Mesenchymal stem cell (in vitro differentiated cells and primary cell): ENCODE measurements at regions not wholly inside any gene's neighbourhood (a gene's known extent, or its start where the extent isn't known, plus 50 kb on each side); places are given as distances from the start of the nearest gene placed in this dataset.

Experiments
- DNase-seq: peaks from one replicate; pipeline ENCODE4 v3.0.0-alpha.2; 2013
- H2AFZ ChIP-seq: one replicate; pipeline ENCODE4 v1.6.1; 2013; ENCODE audit warnings: low read depth, mild to moderate bottlenecking, control low read depth, inconsistent platforms, low read length, moderate library complexity
- H2AK5ac ChIP-seq: 2 replicates; pipeline ENCODE4 v1.6.1; 2013; ENCODE audit warnings: low read length, moderate library complexity, mild to moderate bottlenecking, inconsistent platforms; ENCODE audit not compliant: severe bottlenecking
- H2BK120ac ChIP-seq: one replicate; pipeline ENCODE4 v1.6.1; 2013; ENCODE audit warnings: low read depth, mild to moderate bottlenecking, inconsistent platforms, low read length, moderate library complexity
- H2BK12ac ChIP-seq, 2 experiments: one replicate each; pipeline ENCODE4 v1.6.1; 2013; ENCODE audit warnings: inconsistent platforms in 2 of 2, low read length in 2 of 2, mild to moderate bottlenecking in 2 of 2, moderate library complexity in 2 of 2, control low read depth in 1 of 2
- H2BK15ac ChIP-seq: one replicate; pipeline ENCODE4 v1.6.1; 2013; ENCODE audit warnings: mild to moderate bottlenecking, low read depth, inconsistent platforms; ENCODE audit not compliant: poor library complexity, severe bottlenecking
- H2BK5ac ChIP-seq: 2 replicates; pipeline ENCODE4 v1.6.1; 2013; ENCODE audit warnings: low read depth, mild to moderate bottlenecking, low read length, control low read depth, inconsistent platforms; ENCODE audit not compliant: poor library complexity, severe bottlenecking
- H3K14ac ChIP-seq, 2 experiments: one replicate each; pipeline ENCODE4 v1.6.1; 2013; ENCODE audit warnings: inconsistent platforms in 2 of 2, low read length in 2 of 2, control low read depth in 1 of 2, mild to moderate bottlenecking in 1 of 2, moderate library complexity in 1 of 2
- H3K18ac ChIP-seq, 2 experiments: one replicate each; pipeline ENCODE4 v1.6.1; 2013; ENCODE audit warnings: inconsistent platforms in 2 of 2, low read length in 2 of 2, control low read depth in 1 of 2, low read depth in 1 of 2, mild to moderate bottlenecking in 1 of 2
- H3K23ac ChIP-seq, 2 experiments: one replicate each; pipeline ENCODE4 v1.6.1; 2013; ENCODE audit warnings: inconsistent platforms in 2 of 2, low read length in 2 of 2, mild to moderate bottlenecking in 2 of 2, moderate library complexity in 2 of 2, control low read depth in 1 of 2
- H3K27ac ChIP-seq: 2 replicates; pipeline ENCODE4 v1.5.1; 2013; ENCODE audit warnings: mild to moderate bottlenecking, moderate library complexity, low read length, control low read depth, inconsistent platforms; ENCODE audit not compliant: poor library complexity, severe bottlenecking
- H3K27me3 ChIP-seq, 2 experiments: 2 replicates each; pipeline versions ENCODE4 v1.6.1 to v1.7.0; 2013; ENCODE audit warnings: low read length in 2 of 2, mild to moderate bottlenecking in 2 of 2, moderate library complexity in 2 of 2, control low read depth in 1 of 2, inconsistent platforms in 1 of 2; ENCODE audit not compliant: control insufficient read depth in 1 of 2, insufficient read depth in 1 of 2
- H3K36me3 ChIP-seq, 2 experiments: 2 replicates each; pipeline versions ENCODE4 v1.6.1 to v1.7.0; 2013; ENCODE audit warnings: low read length in 2 of 2, control low read depth in 1 of 2, inconsistent platforms in 1 of 2, low read depth in 1 of 2, mild to moderate bottlenecking in 1 of 2; ENCODE audit not compliant: insufficient read depth in 2 of 2, control insufficient read depth in 1 of 2
- H3K4ac ChIP-seq, 2 experiments: one replicate each; pipeline ENCODE4 v1.6.1; 2013; ENCODE audit warnings: inconsistent platforms in 2 of 2, low read length in 2 of 2, mild to moderate bottlenecking in 2 of 2, moderate library complexity in 2 of 2, control low read depth in 1 of 2, low read depth in 1 of 2
- H3K4me1 ChIP-seq: 2 replicates; pipeline ENCODE4 v1.6.1; 2013; ENCODE audit warnings: low read depth, low read length, control low read depth; ENCODE audit not compliant: control insufficient read depth, insufficient read depth
- H3K4me2 ChIP-seq: 2 replicates; pipeline ENCODE4 v1.6.1; 2013; ENCODE audit warnings: low read length, mild to moderate bottlenecking, inconsistent platforms; ENCODE audit not compliant: poor library complexity, severe bottlenecking
- H3K4me3 ChIP-seq, 2 experiments: 2 replicates each; pipeline versions ENCODE4 v1.5.1 to v1.7.0; 2013; ENCODE audit warnings: low read length in 2 of 2, mild to moderate bottlenecking in 2 of 2, control low read depth in 1 of 2, low read depth in 1 of 2; ENCODE audit not compliant: insufficient read depth in 1 of 2
- H3K79me1 ChIP-seq: replicated peaks from 2 replicates; pipeline ENCODE4 v1.6.1; 2013; ENCODE audit warnings: mild to moderate bottlenecking, control low read depth, low read length, inconsistent platforms; ENCODE audit not compliant: poor library complexity, severe bottlenecking
- H3K9ac ChIP-seq: 2 replicates; pipeline ENCODE4 v1.7.0; 2013; ENCODE audit warnings: mild to moderate bottlenecking, low read length, moderate library complexity
- H3K9me3 ChIP-seq: 2 replicates; pipeline ENCODE4 v1.7.0; 2013; ENCODE audit warnings: mild to moderate bottlenecking, low read length; ENCODE audit not compliant: control insufficient read depth
- H4K8ac ChIP-seq: one replicate; pipeline ENCODE4 v1.6.1; 2013; ENCODE audit warnings: inconsistent platforms, mild to moderate bottlenecking, low read length, moderate library complexity
- H4K91ac ChIP-seq: one replicate; pipeline ENCODE4 v1.6.1; 2013; ENCODE audit warnings: mild to moderate bottlenecking, low read length, inconsistent platforms
- WGBS: methylation state at CpG from one replicate; pipeline ENCODE4 v1.1.7; 2013; ENCODE audit warnings: mixed read lengths; 5-methylcytosine and 5-hydroxymethylcytosine counted together

- Histone ChIP-seq H2AK5ac (no peak overlapping the region), H3K4ac (no peak overlapping the region), H3K9me3 (no peaks in the 10 kb centered on the region), H2AFZ (no peak overlapping the region), H3K27ac (no peak overlapping the region), H3K4me1 (peaks cover 5% of the 10 kb centered on the region), H2BK15ac (no peak overlapping the region), H3K9ac (no peak overlapping the region), H2BK5ac (no peak overlapping the region), H3K23ac (no peak overlapping the region), H2BK120ac (no peak overlapping the region), H3K79me1 (no peaks in the 10 kb centered on the region), H4K8ac (no peak overlapping the region), H3K27me3 (no peaks in the 10 kb centered on the region), H3K14ac (no peak overlapping the region), H2BK12ac (no peak overlapping the region), H3K18ac (no peak overlapping the region), H3K4me3 (no peak overlapping the region), H3K4me2 (no peak overlapping the region), H3K36me3 (no peaks in the 10 kb centered on the region), H4K91ac (no peak overlapping the region)
- DNase-seq, result no peak
- 100% methylated on average over 1 of the region's 2 CpGs for WGBS
Observed at GRCh38 chr2:62339837-62340236, 143.9 kb downstream of the B3GNT2 start.

- Histone ChIP-seq H2BK12ac (no peak overlapping the region), H3K23ac (no peak overlapping the region), H3K9me3 (no peaks in the 10 kb centered on the region), H3K4me2 (no peak overlapping the region), H3K27ac (no peak overlapping the region), H3K9ac (no peak overlapping the region), H3K36me3 (no peaks in the 10 kb centered on the region), H4K91ac (no peak overlapping the region), H3K14ac (no peak overlapping the region), H2AK5ac (no peak overlapping the region), H3K4ac (no peak overlapping the region), H4K8ac (no peak overlapping the region), H3K4me3 (no peak overlapping the region), H2AFZ (no peak overlapping the region), H2BK15ac (no peak overlapping the region), H3K27me3 (no peaks in the 10 kb centered on the region), H2BK120ac (no peak overlapping the region), H3K79me1 (no peaks in the 10 kb centered on the region), H3K18ac (no peak overlapping the region), H2BK5ac (no peak overlapping the region), H3K4me1 (peaks cover 5% of the 10 kb centered on the region)
- WGBS, result 94% methylated on average over 1 of the region's 2 CpGs
- DNase-seq, result no peak
Observed at GRCh38 chr2:62339413-62339812, 143.5 kb downstream of the B3GNT2 start.

GRCh38 chr2:62338111-62338510, 142.2 kb downstream of the B3GNT2 start:
- H3K9me3 ChIP-seq, result no peaks in the 10 kb centered on the region

DNA sequence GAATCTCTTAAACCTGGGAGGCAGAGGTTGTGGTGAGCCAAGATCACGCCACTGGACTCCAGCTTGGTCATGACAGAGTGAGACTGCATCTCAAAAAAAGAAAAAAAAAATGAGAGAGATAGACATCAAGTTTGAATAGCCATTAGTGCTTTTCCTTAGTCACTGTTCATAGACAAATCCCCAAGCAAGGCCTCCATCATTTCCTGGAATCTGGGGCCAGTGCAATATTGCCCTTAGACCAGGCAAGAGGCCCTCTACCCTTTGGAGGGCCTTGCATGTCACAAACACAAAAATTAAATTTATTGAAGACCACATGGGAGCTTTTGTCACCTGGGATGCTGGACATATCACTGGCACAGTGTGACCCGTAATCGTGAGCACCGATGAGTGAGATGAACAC, 141.5 kb downstream of the B3GNT2 start:
- peaks cover 5% of the 10 kb centered on the region for H3K4me1 ChIP-seq
- H2BK15ac ChIP-seq, result no peak overlapping the region
- no peak overlapping the region for H2BK120ac ChIP-seq
- H3K18ac ChIP-seq, result no peak overlapping the region
- H2AK5ac ChIP-seq, result no peak overlapping the region
- H3K23ac ChIP-seq, result no peak overlapping the region
- H3K4me3 ChIP-seq, result no peak overlapping the region
- H2AFZ ChIP-seq, result no peak overlapping the region
- no peaks in the 10 kb centered on the region for H3K36me3 ChIP-seq
- H3K79me1 ChIP-seq, result no peaks in the 10 kb centered on the region
- H2BK12ac ChIP-seq, result no peak overlapping the region
- no peaks in the 10 kb centered on the region for H3K9me3 ChIP-seq
- H2BK5ac ChIP-seq, result no peak overlapping the region
- no peak overlapping the region for H3K4me2 ChIP-seq
- no peaks in the 10 kb centered on the region for H3K27me3 ChIP-seq
- H4K91ac ChIP-seq, result no peak overlapping the region
- no peak overlapping the region for H4K8ac ChIP-seq
- H3K4ac ChIP-seq, result no peak overlapping the region
- H3K14ac ChIP-seq, result no peak overlapping the region
- no peak overlapping the region for H3K27ac ChIP-seq
- H3K9ac ChIP-seq, result no peak overlapping the region
- WGBS, result 96% methylated on average over 4 of the region's 4 CpGs
- no peak for DNase-seq

More at GRCh38 chr2:62338111-62338510, 142.2 kb downstream of the B3GNT2 start:
- Histone ChIP-seq H3K4me3 (no peak overlapping the region), H3K27ac (no peak overlapping the region), H3K27me3 (no peaks in the 10 kb centered on the region), H3K4me1 (peaks cover 5% of the 10 kb centered on the region), H2BK120ac (no peak overlapping the region), H3K14ac (no peak overlapping the region), H3K9ac (no peak overlapping the region), H3K79me1 (no peaks in the 10 kb centered on the region), H3K36me3 (no peaks in the 10 kb centered on the region), H2BK15ac (no peak overlapping the region), H2AFZ (no peak overlapping the region), H2AK5ac (no peak overlapping the region), H4K8ac (no peak overlapping the region), H3K4ac (no peak overlapping the region), H3K18ac (no peak overlapping the region), H3K23ac (no peak overlapping the region), H2BK5ac (no peak overlapping the region), H2BK12ac (no peak overlapping the region), H3K4me2 (no peak overlapping the region), H4K91ac (no peak overlapping the region)
- WGBS, result 97% methylated on average over 4 of the region's 4 CpGs
- no peak for DNase-seq
